Upper lobe of left lung (tissue), 6 donors: ENCODE measurements at regions not wholly inside any gene's neighbourhood (a gene's known extent, or its start where the extent isn't known, plus 50 kb on each side); places are given as distances from the start of the nearest gene placed in this dataset.

Experiments used
- ATAC-seq, 2 donors: fragments of 200-7000 bp; cut with Tn5 transposase; one replicate each; pipeline ENCODE4 v1.9.1; 2022; ENCODE audit warnings: mild to moderate bottlenecking in 2 of 2, moderate library complexity in 2 of 2; ENCODE audit not compliant: low FRiP score in 2 of 2
- DNase-seq, 2 donors: peaks; one replicate each; pipeline ENCODE4 v3.0.0-alpha.2; 2019 to 2020
- H3K27ac ChIP-seq, 4 donors: fragments of 200-600 bp; sonication (generic); one replicate each; pipeline ENCODE4 v1.5.1; 2016 to 2019
- H3K27me3 ChIP-seq, 4 donors: fragments of 200-600 bp; sonication (generic); one replicate each; pipeline ENCODE4 v1.5.1; 2017 to 2019
- H3K36me3 ChIP-seq, 4 donors: fragments of 200-600 bp; sonication (generic); one replicate each; pipeline ENCODE4 v1.5.1; 2016 to 2019
- H3K4me1 ChIP-seq, 4 donors: fragments of 200-600 bp; sonication (generic); one replicate each; pipeline ENCODE4 v1.5.1; 2018 to 2019
- H3K4me3 ChIP-seq, 4 donors: fragments of 200-600 bp; sonication (generic); one replicate each; pipeline ENCODE4 v1.5.1; 2017 to 2019; ENCODE audit warnings: mild to moderate bottlenecking in 2 of 4, moderate library complexity in 1 of 4
- H3K9me3 ChIP-seq, 4 donors: fragments of 200-600 bp; sonication (generic); one replicate each; pipeline ENCODE4 v1.5.1; 2018 to 2019
- CTCF ChIP-seq, 6 experiments: fragments of 450-650 bp in 4 of 6; fragments of 200-600 bp in 2 of 6; sonication (generic) in 2 of 6; IDR thresholded peaks; one replicate each; pipeline ENCODE4 v1.5.1; 2016 to 2019; ENCODE audit warnings: antibody characterized with exemption in 6 of 6
- EP300 ChIP-seq, 4 donors: sonication (generic); formaldehyde crosslinking; IDR thresholded peaks; one replicate each; pipeline ENCODE4 v1.5.1; 2017; ENCODE audit warnings: antibody characterized with exemption in 4 of 4, control low read depth in 2 of 4
- POLR2A ChIP-seq, 4 donors: fragments of 450-650 bp; IDR thresholded peaks; one replicate each; pipeline ENCODE4 v1.5.1; 2016 to 2017; ENCODE audit warnings: antibody characterized with exemption in 4 of 4, mild to moderate bottlenecking in 2 of 4
- POLR2AphosphoS5 ChIP-seq, 2 donors: sonication (generic); formaldehyde crosslinking; IDR thresholded peaks; one replicate each; pipeline ENCODE4 v1.5.1; 2017; ENCODE audit warnings: antibody characterized with exemption in 2 of 2
- WGBS, 2 donors: methylation state at CpG; one replicate each; pipeline ENCODE4 v1.1.5; 2017 to 2018; 5-methylcytosine and 5-hydroxymethylcytosine counted together
- donor health status: DM: no; HTN: no; CAD: no; lungs with moderate emphysema.
- donor health status: DM: no; HTN: yes; CAD: no; lungs with severe emphysema.

GRCh38 chr13:106096661-106097092, 438.8 kb downstream of the EFNB2 start:
- Histone ChIP-seq H3K4me1 (peaks cover 0 to 14% (median 0%) of the 10 kb centered on the region in 4 donors), H3K4me3 (no peak overlapping the region), H3K36me3 (no peaks in the 10 kb centered on the region), H3K27ac (no peak overlapping the region), H3K27me3 (no peaks in the 10 kb centered on the region), H3K9me3 (no peaks in the 10 kb centered on the region)
- WGBS, 2 donors: 84 to 87% methylated on average over 4 of the region's 4 CpGs
- ATAC-seq (no peak), DNase-seq (no peak)
- no peak for TF ChIP-seq POLR2AphosphoS5 (IDR thresholded peaks at IDR 0.05)
- TF ChIP-seq EP300 (IDR thresholded peaks at IDR 0.05): no peak
- TF ChIP-seq CTCF (IDR thresholded peaks at IDR 0.05): no peak

GRCh38 chr13:106095919-106096318, 439.5 kb downstream of the EFNB2 start:
- H3K27me3 ChIP-seq: no peaks in the 10 kb centered on the region
- H3K27ac ChIP-seq: no peak overlapping the region
- H3K4me3 ChIP-seq: no peak overlapping the region
- DNase-seq (no peak), ATAC-seq (no peak)
- H3K36me3 ChIP-seq: no peaks in the 10 kb centered on the region
- TF ChIP-seq EP300 (IDR thresholded peaks at IDR 0.05) (no peak), POLR2A (IDR thresholded peaks at IDR 0.05) (no peak), CTCF (IDR thresholded peaks at IDR 0.05) (no peak), POLR2AphosphoS5 (IDR thresholded peaks at IDR 0.05) (no peak)
- WGBS, 2 donors: 90 to 94% methylated on average over 4 of the region's 4 CpGs
- H3K4me1 ChIP-seq: peaks cover 0 to 13% (median 0%) of the 10 kb centered on the region in 4 donors
- no peaks in the 10 kb centered on the region for H3K9me3 ChIP-seq

GRCh38 chr13:106095406-106095805, 440.1 kb downstream of the EFNB2 start:
- H3K36me3 ChIP-seq: no peaks in the 10 kb centered on the region
- no peak overlapping the region for H3K4me3 ChIP-seq
- H3K27ac ChIP-seq: no peak overlapping the region
- ATAC-seq (no peak), DNase-seq (no peak)
- 88 to 93% methylated on average over 4 of the region's 4 CpGs for WGBS, 2 donors
- H3K4me1 ChIP-seq: peaks cover 0 to 8% (median 0%) of the 10 kb centered on the region in 4 donors
- TF ChIP-seq POLR2A (IDR thresholded peaks at IDR 0.05) (no peak), CTCF (IDR thresholded peaks at IDR 0.05) (no peak), EP300 (IDR thresholded peaks at IDR 0.05) (no peak)
- no peaks in the 10 kb centered on the region for H3K27me3 ChIP-seq
- no peaks in the 10 kb centered on the region for H3K9me3 ChIP-seq

- ATAC-seq: no peak
These were observed 445.5 kb downstream of the EFNB2 start for GRCh38 chr13:106090001-106090400.

GRCh38 chr13:106089261-106089980, 446.0 kb downstream of the EFNB2 start:
- Histone ChIP-seq H3K27ac (no peak overlapping the region), H3K9me3 (no peaks in the 10 kb centered on the region), H3K36me3 (no peaks in the 10 kb centered on the region), H3K27me3 (no peaks in the 10 kb centered on the region), H3K4me3 (no peak overlapping the region), H3K4me1 (no peaks in the 10 kb centered on the region)
- DNase-seq (no peak), ATAC-seq (no peak)
- no peak for TF ChIP-seq CTCF (IDR thresholded peaks at IDR 0.05)
- no peak for TF ChIP-seq EP300 (IDR thresholded peaks at IDR 0.05)
- no peak for TF ChIP-seq POLR2A (IDR thresholded peaks at IDR 0.05)
- TF ChIP-seq POLR2AphosphoS5 (IDR thresholded peaks at IDR 0.05): no peak
- WGBS, 2 donors: 79 to 80% methylated on average over 8 of the region's 8 CpGs

More at GRCh38 chr13:106090001-106090400, 445.5 kb downstream of the EFNB2 start:
- no peaks in the 10 kb centered on the region for H3K4me1 ChIP-seq
- H3K4me3 ChIP-seq: no peak overlapping the region
- no peaks in the 10 kb centered on the region for H3K27me3 ChIP-seq
- H3K9me3 ChIP-seq: no peaks in the 10 kb centered on the region
- no peaks in the 10 kb centered on the region for H3K36me3 ChIP-seq
- H3K27ac ChIP-seq: no peak overlapping the region
- no peak for DNase-seq
- TF ChIP-seq POLR2A (IDR thresholded peaks at IDR 0.05) (no peak), EP300 (IDR thresholded peaks at IDR 0.05) (no peak)
- WGBS, 2 donors: 80 to 84% methylated on average over 2 of the region's 2 CpGs
